LNCaP clone FGC (cell line): ENCODE measurements at regions not wholly inside any gene's neighbourhood (a gene's known extent, or its start where the extent isn't known, plus 50 kb on each side); places are given as distances from the start of the nearest gene placed in this dataset.

Experiments used
- DNase-seq: peaks from one replicate; pipeline ENCODE4 v3.0.0-alpha.2; 2011; ENCODE audit warnings: low read depth
- H3K4me3 ChIP-seq: 2 replicates; pipeline ENCODE4 v1.5.1; 2011; ENCODE audit warnings: mild to moderate bottlenecking, low read depth, low read length, control low read depth
- TF ChIP-seq, protein P1 (sequence below): IDR thresholded peaks from 2 replicates; pipeline ENCODE4 v1.5.1; 2012; ENCODE audit warnings: mild to moderate bottlenecking; ENCODE audit not compliant: control insufficient read depth, insufficient read depth; ENCODE audit errors: extremely low read depth

DNA sequence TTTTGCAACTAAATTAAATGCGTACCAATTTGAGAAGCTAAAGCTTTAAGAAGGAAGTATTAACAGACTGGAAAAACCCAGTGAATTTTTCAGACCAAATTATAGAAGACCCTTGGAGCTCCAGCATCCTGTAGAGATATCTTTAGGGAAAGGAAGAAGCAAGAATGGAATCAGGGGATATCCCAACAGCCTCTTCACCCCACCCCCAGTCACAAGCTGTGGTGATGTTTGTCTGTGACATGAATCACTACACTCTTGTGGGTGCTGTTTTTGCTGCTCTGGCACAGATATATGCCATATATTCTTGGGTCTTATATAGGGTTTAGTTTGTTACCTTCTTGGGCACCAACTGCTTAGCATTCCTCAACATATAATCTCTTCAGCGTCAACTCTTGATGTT lies 78.5 kb upstream of the BCL6 start:
- TF ChIP-seq, protein P1, sequence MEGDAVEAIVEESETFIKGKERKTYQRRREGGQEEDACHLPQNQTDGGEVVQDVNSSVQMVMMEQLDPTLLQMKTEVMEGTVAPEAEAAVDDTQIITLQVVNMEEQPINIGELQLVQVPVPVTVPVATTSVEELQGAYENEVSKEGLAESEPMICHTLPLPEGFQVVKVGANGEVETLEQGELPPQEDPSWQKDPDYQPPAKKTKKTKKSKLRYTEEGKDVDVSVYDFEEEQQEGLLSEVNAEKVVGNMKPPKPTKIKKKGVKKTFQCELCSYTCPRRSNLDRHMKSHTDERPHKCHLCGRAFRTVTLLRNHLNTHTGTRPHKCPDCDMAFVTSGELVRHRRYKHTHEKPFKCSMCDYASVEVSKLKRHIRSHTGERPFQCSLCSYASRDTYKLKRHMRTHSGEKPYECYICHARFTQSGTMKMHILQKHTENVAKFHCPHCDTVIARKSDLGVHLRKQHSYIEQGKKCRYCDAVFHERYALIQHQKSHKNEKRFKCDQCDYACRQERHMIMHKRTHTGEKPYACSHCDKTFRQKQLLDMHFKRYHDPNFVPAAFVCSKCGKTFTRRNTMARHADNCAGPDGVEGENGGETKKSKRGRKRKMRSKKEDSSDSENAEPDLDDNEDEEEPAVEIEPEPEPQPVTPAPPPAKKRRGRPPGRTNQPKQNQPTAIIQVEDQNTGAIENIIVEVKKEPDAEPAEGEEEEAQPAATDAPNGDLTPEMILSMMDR, result no peak
- no peak for DNase-seq
- no peak overlapping the region for H3K4me3 ChIP-seq

DNA sequence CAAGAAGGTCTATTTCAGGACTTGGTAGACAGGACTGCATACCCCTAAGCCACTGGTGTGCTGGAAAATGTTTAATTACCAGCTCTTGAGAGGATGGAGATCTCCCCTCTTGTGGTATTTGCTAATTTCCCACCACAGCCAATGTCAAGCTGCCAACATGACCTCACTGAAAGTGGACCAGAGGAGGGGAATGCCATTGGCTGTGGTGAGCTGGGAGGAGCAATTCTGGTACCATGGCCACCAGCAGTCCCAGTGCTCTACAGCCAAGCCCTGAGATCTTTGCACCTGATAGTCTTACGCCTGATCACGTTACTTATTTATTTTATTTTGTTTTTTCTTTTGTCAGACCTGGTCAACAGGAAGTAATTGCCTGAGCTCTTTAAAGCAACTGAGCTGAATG lies 82.5 kb upstream of the BCL6 start:
- H3K4me3 ChIP-seq, result no peak overlapping the region
- TF ChIP-seq, protein P1, result no peak
- no peak for DNase-seq

DNA sequence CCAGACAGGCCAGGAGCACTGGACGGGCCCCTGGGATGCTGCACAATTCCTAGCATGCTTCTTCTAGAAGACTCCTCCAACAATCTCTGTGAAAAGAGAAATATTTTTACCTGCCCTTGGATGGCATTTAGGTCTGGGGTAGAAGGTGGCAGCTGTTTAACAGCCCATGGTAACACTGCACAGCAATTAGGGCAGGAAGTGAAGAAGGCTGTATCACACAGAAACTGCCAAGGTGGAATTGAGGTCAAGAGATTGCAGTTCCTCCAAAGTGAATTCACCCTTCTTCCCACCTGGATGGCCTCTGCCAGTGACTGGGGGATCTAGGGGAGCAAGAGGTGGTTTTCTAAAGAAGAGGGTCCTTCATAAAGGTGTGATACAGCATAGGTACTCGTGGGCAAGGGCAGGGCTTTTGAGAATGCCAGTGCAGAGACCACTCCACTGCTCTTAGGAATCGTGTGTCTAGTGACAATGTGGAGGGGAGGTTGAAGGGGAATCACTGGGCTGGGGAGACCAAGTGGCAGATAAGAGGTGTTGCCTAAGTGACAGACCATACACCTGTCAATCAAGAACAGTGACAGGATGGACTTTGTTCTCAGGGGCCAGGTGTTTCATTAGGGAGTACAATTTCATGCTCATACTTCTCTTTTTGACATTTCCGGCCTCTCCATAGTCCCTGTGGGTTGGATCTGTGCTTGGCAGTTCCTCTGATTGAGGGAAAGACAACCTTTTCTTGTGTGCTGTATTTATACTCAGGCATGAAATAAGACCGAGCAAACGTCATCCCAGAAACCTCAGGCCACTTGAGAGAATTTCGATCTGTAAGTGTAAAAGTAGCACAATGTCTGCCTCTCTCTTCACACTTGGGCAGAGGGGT lies 83.5 kb upstream of the BCL6 start:
- DNase-seq, result no peak
- TF ChIP-seq, protein P1, result no peak
- H3K4me3 ChIP-seq, result no peak overlapping the region

DNA sequence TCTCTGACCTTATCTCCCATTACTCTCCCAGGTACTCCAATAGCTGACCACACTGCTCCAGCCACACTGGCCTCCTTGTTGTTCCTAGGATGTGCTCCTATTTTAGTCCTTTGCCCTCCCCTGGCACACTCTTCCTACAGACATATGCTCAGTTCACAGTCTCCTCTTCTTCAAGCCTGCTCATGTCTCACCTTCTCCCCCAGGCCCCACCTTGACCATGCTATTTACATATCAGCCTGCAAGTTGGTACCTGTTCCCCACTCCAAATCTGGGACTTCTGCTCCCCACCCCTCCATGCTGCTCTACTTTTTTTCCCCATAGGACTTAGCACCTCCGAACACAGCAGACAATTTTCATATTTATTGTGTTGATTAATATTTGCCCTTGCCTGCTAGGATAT lies 84.9 kb upstream of the BCL6 start:
- no peak overlapping the region for H3K4me3 ChIP-seq
- TF ChIP-seq, protein P1, result no peak
- no peak for DNase-seq

DNA sequence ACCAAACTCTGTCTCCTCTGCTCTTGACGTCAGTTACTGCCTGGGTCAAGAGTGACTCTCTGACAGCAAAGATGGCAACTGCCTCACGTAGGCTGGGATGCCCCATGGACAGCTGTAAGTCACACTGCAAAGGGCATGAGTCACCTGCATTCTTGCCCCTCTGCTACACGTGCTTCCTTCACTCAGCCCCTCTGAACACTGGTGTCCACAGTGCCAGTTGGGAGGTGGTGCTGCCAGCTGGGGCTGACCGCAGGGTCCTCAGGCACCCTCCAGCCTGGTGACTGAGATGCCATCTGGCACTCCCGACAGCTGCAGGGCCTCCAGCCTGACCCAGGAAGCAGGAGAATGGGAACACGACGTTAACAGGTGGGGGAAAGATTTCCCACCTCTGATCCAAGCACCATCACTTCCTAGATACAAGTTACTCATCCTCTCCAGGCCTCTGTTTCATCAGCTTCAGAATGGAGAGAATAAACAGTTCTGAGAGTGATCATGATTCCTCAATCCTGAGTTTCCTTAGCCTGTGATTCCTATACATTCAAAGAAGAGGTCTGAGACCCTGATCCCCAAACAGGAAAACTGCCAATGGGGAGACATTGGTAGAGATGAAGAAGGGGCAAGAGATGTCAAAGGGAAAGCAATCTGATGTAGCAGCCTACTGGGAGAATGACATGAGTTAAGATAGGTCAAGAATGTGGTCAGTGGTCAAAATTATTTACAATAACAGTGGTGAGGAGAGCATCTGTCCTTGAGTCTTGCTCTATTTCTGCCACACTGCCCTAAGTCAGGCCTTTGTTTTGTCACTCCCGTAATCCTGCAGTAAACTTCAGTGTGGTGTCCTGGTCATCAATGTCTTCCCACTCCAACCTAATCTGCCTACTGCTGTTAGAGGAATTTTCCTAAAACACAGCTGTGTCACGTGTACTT lies 86.1 kb upstream of the BCL6 start:
- DNase-seq, result no peak
- H3K4me3 ChIP-seq, result no peak overlapping the region
- TF ChIP-seq, protein P1, result no peak

DNA sequence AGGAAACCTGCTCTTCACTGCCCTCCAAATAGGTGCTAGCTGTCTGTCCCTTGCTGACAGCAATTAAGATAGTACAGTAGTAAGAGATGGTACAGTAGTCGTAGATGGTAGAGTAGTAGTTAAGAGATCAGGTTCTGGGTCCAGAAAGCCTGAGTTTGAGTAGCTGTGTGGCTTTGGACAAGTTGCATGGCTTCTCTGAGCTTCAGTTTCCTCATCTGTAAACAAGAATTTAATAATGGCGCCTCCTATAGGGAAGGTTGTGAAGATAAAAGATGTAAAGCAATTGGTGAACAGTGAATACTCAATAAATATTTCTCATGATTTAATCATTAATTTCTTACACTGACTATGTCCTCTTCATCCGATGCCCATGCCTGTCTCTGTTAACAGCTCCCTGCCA lies 86.9 kb upstream of the BCL6 start:
- no peak for DNase-seq
- TF ChIP-seq, protein P1, result no peak

More for the DNA sequence above, 86.9 kb upstream of the BCL6 start:
- no peak overlapping the region for H3K4me3 ChIP-seq
